Epithelial cell of proximal tubule (primary cell): ENCODE measurements at regions not wholly inside any gene's neighbourhood (a gene's known extent, or its start where the extent isn't known, plus 50 kb on each side); places are given as distances from the start of the nearest gene placed in this dataset.

Experiments used
- DNase-seq: peaks from one replicate; pipeline ENCODE4 v3.0.0-alpha.2; 2011; ENCODE audit warnings: low read depth
- H3K4me3 ChIP-seq: 2 replicates; pipeline ENCODE4 v1.5.1; 2011; ENCODE audit warnings: low read depth, mild to moderate bottlenecking, low read length
- CTCF ChIP-seq: conservative IDR thresholded peaks from 2 replicates; pipeline ENCODE4 v1.5.1; 2012; ENCODE audit warnings: low read depth, mild to moderate bottlenecking, low read length

DNA sequence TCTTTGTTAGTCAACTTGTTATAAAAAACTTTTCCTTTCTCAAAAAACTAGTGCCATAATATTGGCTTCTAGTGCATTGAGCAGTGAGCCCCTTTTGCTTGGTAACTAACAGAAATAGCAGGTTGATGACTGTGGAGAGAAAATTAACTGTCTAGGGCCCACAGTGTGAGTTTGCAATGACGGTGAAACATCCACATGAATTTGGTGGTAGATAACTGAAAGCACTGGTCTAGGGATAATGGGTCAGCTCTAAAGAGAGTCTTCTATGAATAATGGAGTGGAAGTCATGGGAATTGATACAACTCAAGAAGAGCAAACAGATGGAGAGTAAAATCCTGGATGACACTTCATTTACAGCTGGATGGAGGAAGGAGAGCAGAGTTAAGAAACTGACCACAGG lies 245.4 kb downstream of the METTL4 start:
- TF ChIP-seq CTCF, result no peak
- DNase-seq, result no peak

DNA sequence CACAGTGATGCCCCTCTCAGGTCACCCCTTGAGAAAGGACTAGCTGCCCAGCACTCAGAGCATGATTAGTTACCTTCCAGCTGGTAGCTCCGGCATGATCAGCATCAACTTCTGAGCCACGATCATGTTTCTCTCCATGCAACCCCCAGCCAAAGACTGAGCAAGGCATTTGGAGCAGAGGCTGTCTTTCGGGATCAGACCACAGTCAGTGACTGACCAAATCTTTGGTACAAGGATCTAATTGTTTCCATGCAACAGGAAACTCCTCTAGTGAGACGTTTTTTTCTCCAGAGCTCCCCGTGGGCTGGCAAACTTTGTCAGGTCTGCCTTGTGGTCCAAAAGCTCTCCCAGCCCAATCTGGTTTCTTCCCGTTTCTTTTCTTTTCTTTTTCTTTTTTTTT lies 244.3 kb downstream of the METTL4 start:
- no peak for TF ChIP-seq CTCF
- no peak overlapping the region for H3K4me3 ChIP-seq
- DNase-seq, result no peak

More for the DNA sequence above, 245.4 kb downstream of the METTL4 start:
- no peak overlapping the region for H3K4me3 ChIP-seq

DNA sequence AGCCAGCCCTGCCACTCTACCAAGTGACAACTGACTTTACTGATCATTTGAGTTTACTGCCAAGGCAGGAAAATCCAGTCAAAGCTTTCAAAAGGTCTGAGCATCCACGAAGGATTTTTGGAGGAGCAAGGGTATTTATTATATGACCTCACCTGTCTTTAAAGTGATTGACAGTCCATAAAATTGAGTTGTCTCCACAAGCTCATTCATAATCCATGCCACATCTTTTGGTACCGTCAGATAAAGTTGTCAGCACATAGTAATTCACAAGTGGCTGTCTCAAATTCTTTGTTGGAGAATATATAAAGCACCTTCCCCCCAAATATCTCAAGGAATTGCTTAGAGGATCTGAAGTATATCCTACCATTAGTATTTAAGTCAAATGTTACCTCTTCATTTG lies 240.5 kb downstream of the METTL4 start:
- DNase-seq, result no peak
- H3K4me3 ChIP-seq, result no peak overlapping the region
- TF ChIP-seq CTCF, result no peak

GRCh38 chr18:2331491-2331890 lies 239.8 kb downstream of the METTL4 start:
- DNase-seq, result no peak
- TF ChIP-seq CTCF, result no peak
- H3K4me3 ChIP-seq, result no peak overlapping the region

DNA sequence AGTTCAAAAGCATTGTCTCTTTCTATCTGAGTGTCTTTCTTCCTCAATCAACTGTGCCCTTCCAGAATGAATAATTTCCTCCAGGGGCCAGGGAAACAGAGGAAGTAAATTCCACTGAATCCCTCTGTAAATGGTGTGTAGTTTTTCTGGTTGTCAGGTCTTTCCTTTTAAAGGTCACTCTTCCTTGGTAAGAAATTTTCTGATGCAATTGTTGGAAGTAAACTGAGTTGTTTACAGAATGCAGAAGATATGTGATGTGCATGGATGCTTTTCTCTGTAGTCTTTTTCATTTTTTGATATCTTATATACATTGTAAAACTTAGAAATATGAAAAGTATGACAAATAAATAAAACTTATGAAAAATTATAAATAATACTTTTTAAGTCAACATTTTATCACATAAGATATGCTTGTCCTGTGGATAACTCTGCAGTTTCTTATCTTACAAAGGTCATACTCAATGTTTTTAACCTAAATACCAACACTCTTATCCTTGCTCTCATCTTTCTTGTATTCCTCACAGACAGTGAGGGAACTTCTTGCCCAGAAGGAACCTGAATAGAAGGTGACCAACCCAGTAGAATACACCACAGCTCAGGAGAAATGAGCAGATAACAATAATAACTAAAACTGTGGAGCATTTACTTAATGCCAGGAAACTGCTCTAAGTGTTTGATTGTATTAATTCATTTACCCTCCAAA lies 234.5 kb downstream of the METTL4 start:
- no peak for TF ChIP-seq CTCF
- H3K4me3 ChIP-seq, result no peak overlapping the region
- no peak for DNase-seq

- no peak overlapping the region for H3K4me3 ChIP-seq
- DNase-seq, result no peak
- TF ChIP-seq CTCF, result peak; percentile 75
These were observed 233.7 kb downstream of the METTL4 start for GRCh38 chr18:2337552-2338141.

GRCh38 chr18:2338601-2339000 lies 232.7 kb downstream of the METTL4 start:
- TF ChIP-seq CTCF, result no peak
- no peak for DNase-seq
- H3K4me3 ChIP-seq, result no peak overlapping the region
